DMS114 treated with DMSO at 0.1 percent for 48 hours (cell line): ENCODE measurements at regions not wholly inside any gene's neighbourhood (a gene's known extent, or its start where the extent isn't known, plus 50 kb on each side); places are given as distances from the start of the nearest gene placed in this dataset.

Experiments used
- DNase-seq: peaks from one replicate; lab custom pipeline; 2025; ENCODE audit not compliant: unreplicated experiment; lab: John Stamatoyannopoulos, UW

DNA sequence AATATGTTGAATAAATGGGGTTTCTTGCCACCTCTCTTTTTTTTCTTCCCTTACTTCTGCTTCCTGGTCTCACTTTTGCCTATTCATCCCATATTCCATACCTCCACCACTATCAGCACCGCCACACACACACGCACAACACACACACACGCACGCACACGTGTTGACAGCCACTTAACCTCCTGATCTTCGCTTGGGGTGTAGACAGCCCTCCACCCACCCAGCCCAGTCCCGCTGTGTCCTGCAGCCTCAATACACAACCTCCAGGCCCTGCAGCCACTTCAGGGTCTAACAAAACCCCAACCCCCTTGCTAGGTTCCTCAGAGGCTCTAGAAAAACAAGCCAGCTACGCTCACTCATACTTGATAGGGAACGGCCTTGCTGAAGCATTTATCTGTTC lies 72.3 kb downstream of the LINC00237 start:
- DNase-seq: no peak

DNA sequence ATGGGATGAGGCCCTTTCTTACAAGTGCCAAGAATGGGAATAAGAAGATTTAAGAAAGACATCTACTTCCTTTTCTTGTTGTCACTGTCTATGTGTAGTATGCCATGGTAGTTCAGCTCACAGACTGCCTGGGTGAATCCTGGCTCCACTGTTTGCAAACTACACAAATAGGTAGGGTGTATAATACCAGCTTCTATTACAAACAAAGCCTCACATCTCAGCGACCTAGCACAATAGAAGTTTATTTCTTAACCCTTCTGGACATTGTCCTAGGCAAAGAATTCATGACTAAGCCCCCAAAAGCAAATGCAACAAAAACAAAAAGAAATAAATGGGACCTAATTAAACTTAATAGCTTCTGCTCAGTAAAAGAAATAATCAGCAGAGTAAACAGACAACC lies 74.5 kb downstream of the LINC00237 start:
- DNase-seq: no peak

GRCh38 chr20:21029341-21029740 lies 76.8 kb downstream of the LINC00237 start:
- no peak for DNase-seq

DNA sequence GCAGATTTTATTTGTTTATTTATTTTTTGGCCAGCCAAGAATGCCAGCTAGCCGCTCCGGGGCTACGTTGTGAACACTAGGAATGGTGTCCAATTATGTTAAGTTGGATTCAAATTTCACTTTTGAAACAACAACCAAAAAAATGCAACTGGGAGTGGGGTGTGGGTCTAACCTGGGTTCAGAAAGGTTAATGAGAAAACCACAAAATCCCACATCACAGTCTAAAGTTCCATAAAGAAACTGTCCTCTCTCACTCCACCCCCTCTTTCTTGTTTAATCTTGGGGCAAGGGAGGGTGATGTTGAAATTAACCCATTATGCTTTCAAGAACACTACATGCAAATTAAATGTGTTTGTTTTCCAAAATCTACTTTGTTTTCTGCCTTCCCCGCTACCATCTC lies 77.2 kb downstream of the LINC00237 start:
- DNase-seq: no peak

- DNase-seq: no peak
These were observed 77.7 kb downstream of the LINC00237 start for GRCh38 chr20:21028436-21028835.

DNA sequence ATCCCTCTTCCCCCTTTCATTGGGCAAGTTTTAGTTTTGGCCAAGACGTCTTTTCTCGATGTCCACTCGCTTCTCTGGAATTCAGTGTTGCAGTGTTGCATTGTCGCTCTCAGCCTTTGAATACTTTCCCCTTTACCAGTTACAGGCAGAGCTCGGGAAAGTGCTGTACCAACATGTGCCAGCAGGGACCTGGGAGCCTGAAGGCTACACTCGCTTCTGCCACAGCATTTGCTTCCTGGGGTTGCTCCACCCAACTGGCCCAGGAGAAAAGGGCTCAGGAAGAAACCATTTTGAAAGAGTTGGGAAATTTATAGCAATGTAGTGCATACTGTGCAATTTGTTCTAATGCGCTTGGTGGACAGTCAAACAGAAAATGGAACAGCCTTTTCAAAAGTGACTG lies 78.6 kb downstream of the LINC00237 start:
- DNase-seq: no peak

GRCh38 chr20:21026951-21027350 lies 79.2 kb downstream of the LINC00237 start:
- DNase-seq: no peak

DNA sequence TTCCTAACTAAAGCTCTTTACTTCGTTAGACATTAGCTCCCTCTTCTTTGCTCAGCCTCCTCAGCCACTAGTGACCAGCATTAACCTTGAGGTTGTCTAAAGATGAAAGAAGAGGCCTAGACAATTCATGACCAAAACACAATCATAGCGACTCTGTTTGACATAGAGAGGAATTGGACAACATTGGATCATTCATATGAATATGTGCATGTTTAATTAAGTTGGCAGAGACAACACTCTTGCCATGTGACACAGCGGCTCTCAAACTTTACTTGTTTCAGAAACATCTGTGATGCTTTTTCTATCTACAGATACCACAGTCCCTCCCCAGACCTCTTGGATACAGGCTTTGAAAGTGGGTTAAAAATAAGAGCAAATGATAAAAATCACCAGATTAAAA lies 81.7 kb downstream of the LINC00237 start:
- no peak for DNase-seq

GRCh38 chr20:21022925-21023324 lies 83.2 kb downstream of the LINC00237 start:
- DNase-seq: no peak

- no peak for DNase-seq
These were observed 84.7 kb downstream of the LINC00237 start for GRCh38 chr20:21021472-21021790.

DNA sequence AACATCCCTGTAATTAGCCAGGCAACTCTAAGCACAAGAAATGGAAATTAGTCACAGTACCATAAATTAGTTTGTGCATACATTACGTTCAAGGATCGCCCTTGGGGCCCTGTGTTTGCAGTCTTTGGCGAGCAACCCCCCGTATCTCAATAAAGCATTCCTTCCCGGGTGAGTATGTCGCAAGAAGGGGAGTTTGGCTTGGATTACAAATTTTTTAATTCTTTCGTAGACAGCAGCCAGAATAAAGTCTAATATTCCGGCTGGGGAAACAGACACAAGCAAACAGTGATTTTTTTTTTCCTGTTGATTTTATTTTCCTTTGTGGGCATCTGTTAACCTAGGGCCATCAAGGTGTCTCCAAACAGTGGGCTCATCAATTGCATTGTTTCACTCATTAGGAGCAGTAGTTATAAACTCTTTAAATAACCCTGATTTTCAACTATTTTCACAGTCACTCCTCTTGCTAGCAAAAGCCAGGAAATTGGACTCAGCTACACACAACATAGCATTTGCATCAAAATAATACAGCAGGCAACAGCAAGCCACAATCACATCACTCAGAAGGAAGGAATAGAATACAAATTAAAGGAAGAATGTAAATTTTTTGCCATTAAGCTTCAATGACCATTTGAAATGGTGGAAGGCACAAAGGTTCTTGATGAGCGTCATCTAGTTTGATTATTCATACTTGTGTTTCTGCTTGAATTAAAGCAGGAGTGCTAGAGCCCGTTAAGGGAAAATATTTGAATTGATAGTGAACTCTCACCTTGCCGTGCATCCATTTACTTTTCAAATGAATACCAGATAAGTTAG lies 85.3 kb downstream of the LINC00237 start:
- no peak for DNase-seq

DNA sequence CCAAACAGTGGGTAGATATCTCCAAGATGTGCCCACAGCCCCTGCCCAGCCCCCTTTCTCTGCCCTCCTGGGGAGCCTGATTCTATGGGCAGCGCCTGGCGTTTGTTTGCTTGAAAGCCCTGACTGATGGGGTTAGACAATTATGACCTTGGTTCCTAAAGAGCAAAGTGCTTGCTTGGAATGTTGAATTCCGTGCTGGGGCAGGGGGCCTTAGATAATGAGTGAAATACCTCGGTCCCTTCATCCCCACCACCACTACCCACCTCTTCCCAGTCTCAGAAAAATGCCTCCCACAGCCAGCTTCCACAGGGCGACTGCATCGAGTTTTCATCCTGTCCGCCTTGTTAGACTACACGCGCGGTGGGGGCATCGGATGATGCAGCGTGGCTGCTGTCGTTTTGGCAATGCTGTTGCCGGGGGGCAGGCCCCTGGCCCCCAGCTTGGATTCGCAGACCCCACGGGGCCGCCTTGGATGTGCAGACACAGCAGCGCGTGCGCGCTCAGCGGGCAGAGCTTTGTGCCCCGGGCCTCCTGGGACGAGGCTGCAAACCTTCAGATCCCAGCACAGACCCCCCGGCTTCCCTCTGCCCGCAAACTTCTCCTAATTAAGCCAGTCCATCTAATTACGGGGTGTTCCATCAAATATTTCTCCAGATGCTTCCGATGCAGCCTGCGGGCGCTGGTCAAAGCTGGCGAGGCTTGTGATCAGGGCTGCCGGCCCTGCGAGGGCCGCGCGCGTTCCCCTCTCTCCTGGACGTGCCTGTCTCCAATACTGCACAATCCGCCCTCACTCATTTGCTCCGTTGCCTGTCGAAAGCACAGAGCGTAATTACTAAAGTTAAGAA lies 86.1 kb downstream of the LINC00237 start:
- DNase-seq: no peak

DNA sequence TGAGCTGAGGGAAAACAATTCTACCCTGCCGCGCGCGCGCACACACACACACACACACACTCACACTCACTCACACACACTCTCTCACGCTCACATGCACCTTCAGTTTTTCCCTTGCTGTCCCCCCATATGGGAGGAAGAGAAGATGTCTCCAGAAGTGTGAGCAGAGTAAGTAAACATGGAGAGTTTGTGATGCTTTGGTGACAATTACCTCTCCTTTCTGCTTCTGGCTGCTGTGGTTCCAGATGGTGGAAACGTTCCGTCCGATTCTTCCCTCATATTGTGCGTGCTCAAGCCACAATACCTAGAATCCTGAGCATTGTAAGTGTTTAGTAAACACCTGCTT lies 86.7 kb downstream of the LINC00237 start:
- no peak for DNase-seq

DNA sequence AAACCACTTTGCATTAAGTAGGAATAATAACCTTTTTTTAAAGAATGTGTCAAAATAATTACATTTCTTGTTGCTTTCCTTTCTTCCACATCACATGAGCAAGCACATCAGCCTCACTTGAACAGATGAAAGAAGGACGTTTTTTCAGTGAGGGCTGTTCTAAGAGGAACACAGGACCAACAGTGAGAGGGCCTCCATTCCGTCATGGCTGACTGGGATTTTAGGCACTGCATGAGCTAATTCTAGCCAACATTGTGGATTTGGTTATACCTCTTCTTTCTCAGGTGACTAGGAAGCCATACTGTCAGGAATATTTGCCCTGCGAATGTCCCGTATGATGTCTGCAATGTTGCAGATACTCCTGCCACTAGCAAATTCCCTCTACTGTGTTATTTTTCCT lies 87.6 kb downstream of the LINC00237 start:
- no peak for DNase-seq

DNA sequence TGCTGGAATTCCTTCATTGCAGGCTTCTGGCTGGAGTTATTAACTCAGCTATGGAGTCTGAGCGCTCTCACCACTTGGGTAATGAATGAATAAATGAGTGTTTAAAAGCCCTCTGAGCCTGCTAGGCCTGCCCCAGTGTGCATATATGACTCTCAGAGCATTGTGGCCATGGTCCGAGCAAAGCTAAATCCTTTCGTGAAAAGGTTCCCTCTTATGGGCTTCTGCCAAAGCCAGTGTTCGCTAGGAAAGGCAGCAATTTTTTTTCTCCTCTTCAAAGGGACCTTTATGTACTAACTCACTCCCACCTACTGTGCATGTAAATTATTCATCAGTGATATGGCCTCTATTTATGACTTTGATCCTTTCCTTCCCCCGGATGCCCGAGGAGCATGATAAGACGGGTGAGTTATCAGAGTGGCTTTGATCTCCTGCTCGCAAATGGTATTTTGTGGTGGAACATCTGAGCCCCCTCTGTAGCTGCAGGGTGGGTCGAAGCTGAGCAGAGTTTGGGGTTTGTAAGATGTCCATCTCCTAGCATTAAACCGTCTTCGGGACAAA lies 88.6 kb downstream of the LINC00237 start:
- DNase-seq: no peak

- DNase-seq: no peak
These were observed 89.4 kb downstream of the LINC00237 start for GRCh38 chr20:21016751-21017150.

DNA sequence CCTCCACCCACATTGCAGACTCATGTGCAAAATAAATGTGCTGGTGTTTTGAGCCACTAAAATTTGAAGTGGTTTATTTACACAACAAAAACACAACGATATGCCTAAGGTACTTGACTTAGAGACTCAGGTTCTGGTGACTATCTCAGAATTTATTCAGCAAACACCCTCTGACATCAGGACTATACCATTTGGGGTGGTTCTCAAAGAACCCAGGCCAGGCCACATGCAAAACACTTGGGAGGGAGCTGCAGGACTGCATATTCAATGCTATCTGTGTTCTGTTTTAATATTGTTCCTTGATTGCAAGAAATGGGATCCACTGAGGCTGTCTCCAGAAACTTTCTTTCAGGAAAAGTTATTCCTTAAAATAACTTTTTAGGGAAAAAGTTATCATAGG lies 91.6 kb downstream of the LINC00237 start:
- no peak for DNase-seq

DNA sequence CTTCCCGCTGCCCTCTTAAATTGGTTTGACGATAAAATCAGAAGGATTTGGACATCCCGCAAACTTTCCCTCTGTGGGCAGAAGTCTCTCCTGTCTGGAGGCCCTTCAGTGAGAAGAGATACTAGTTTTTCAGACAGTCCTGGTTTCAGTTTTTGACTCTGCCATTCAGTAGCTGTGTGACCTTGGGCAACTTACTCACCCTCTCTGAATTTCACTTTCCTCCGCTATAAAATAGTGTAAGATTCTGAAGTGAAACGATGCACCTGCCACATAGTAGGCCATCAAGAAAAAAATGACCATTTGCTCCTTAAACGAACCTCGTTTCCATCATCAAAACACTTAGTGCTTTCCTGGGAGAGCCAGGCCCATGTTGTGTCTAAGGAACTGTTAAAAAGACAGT lies 97.2 kb downstream of the LINC00237 start:
- DNase-seq: no peak

DNA sequence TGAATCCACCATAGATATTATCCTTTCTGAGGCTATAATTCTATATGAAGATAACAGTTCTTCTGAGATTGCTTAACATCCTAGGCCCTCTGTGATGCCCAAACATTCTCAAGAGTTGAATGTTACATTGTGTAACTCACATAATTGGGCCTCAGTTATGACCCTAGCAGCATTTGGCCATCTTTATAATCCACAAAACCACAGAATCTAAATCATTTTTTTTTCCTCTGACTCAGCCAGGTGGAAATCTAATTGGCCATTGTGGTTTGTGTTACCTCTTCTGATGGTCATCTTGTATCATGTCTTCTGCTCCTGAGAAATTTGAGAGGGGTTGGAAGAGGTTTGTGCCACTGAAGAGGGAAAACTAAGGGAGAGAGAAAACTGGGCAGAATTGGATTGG lies 99.5 kb downstream of the LINC00237 start:
- no peak for DNase-seq

DNA sequence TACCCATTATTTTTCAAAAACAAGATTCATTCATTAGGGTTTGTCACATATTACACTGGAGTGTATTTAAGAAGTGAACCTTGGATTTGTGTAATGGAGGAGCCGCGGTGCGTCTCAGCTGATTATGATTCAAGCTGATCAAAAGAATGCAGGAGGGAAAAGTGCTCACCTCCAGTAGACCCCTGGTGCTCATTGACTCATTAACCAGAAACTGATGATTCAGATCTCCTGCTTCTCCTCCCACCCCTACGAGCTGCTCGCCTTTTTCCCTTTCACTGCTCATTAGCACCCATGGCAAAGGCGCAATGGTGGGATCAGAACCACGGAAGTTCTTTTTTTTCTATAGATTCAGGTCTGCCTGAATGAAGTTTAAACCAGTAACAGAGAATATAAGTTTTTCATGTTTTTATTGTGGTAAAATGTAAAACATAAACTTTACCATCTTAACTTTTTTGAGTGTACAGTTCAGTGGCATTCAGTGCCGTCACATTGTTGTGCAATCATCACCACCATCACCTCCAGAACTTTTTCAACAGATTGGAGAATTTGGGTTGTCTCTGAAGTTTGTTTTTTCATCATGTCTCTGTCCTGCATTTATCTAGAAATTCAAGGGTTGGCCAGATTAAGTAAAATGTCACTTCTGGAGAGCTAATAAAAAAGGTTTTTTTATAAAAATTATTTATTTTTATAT lies 101.6 kb downstream of the LINC00237 start:
- no peak for DNase-seq

GRCh38 chr20:21003902-21004301 lies 102.3 kb downstream of the LINC00237 start:
- DNase-seq: no peak

DNA sequence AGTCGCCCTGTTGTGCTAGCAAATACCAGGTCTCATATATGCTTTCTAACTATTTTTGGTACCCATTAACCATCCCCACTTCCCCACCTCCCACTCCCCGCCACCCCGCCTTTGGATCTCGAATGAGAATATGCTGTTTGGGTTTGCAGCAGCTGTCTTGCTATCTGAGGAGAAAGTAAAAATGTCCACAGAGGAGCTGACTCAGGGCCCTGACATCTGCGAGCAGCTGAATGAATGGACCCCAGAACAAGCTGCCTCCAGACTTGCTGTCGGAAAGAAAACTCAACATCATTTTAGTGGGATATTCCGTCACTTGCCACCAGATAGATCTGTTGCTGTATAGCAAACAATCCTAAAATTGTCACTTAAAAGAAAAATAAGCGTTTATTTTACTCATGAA lies 103.7 kb downstream of the LINC00237 start:
- DNase-seq: no peak
